KMS-11 (cell line): ENCODE measurements at regions not wholly inside any gene's neighbourhood (a gene's known extent, or its start where the extent isn't known, plus 50 kb on each side); places are given as distances from the start of the nearest gene placed in this dataset.

Experiments
- H2AFZ ChIP-seq: fragments of 200-600 bp; sonication (generic); 2 replicates; pipeline ENCODE4 v1.6.1; 2016; ENCODE audit warnings: antibody characterized with exemption, mixed run types, low read depth
- H3K27ac ChIP-seq: fragments of 200-600 bp; sonication (generic); 2 replicates; pipeline ENCODE4 v1.6.1; 2016; ENCODE audit warnings: mild to moderate bottlenecking, mixed run types
- H3K27me3 ChIP-seq: fragments of 200-600 bp; sonication (generic); 2 replicates; pipeline ENCODE4 v1.6.1; 2017; ENCODE audit warnings: mild to moderate bottlenecking, low read depth, mixed run types, moderate library complexity; ENCODE audit not compliant: insufficient read depth
- H3K36me3 ChIP-seq: fragments of 200-600 bp; sonication (generic); 2 replicates; pipeline ENCODE4 v1.6.1; 2017; ENCODE audit warnings: mild to moderate bottlenecking, mixed run types; ENCODE audit not compliant: insufficient read depth
- H3K4me1 ChIP-seq: fragments of 200-600 bp; sonication (generic); 2 replicates; pipeline ENCODE4 v1.6.1; 2016; ENCODE audit warnings: mild to moderate bottlenecking, low read depth, mixed run types; ENCODE audit not compliant: poor library complexity, severe bottlenecking
- H3K4me2 ChIP-seq: fragments of 200-600 bp; sonication (generic); 2 replicates; pipeline ENCODE4 v1.7.0; 2016; ENCODE audit warnings: mild to moderate bottlenecking, mixed run types
- H3K4me3 ChIP-seq: fragments of 200-600 bp; sonication (generic); IDR thresholded peaks from 2 replicates; pipeline ENCODE4 v1.6.1; 2017; ENCODE audit warnings: low read depth, low read length, mixed read lengths; ENCODE audit not compliant: insufficient read depth
- H3K79me2 ChIP-seq: fragments of 200-600 bp; sonication (generic); 2 replicates; pipeline ENCODE4 v1.6.1; 2016; ENCODE audit warnings: low read depth, mixed run types; ENCODE audit not compliant: insufficient read depth
- H3K9ac ChIP-seq: fragments of 200-600 bp; sonication (generic); 2 replicates; pipeline ENCODE4 v1.6.1; 2016; ENCODE audit warnings: mild to moderate bottlenecking, mixed run types
- H4K20me1 ChIP-seq: fragments of 200-600 bp; sonication (generic); 2 replicates; pipeline ENCODE4 v1.6.1; 2016; ENCODE audit warnings: mild to moderate bottlenecking, mixed run types; ENCODE audit not compliant: insufficient read depth
- TF ChIP-seq, protein P1 (sequence below): fragments of 200-600 bp; sonication (generic); conservative IDR thresholded peaks from 2 replicates; pipeline ENCODE4 v1.6.1; 2017; ENCODE audit warnings: low read depth, mild to moderate bottlenecking, antibody characterized with exemption, low read length, moderate library complexity, mixed read lengths

DNA sequence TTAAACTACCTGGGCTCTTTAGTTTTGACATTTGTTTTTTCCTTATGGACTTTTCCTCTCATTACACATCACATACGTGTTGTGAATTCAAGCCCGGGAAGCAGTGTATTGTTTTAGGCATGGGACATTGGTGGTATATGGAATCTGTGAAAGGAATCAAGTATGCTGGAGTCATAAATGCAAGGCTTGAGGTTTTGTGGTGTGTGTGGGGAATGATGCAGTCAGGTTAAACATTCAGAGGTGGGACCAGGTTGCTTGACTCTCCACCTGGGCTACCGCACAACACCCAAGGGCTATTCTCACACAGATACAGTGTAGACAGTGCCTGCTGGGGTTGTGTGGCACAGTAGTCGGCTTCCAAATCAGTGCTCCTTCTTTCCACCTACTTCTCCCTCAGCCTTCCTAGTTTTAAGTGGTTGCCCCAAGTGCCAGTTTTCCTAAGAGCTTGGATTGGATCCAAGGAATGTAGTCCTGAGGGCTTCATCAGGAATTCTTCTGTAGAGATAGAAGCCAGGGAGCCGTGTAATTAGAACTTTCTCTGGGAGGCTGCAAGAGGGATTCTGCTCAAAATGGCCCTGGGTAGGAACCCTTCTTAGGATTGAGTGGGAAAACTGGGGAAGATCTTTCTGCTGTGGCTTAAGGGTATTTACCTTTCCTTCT is 243.7 kb downstream of the C12orf75 start:
- TF ChIP-seq, protein P1, sequence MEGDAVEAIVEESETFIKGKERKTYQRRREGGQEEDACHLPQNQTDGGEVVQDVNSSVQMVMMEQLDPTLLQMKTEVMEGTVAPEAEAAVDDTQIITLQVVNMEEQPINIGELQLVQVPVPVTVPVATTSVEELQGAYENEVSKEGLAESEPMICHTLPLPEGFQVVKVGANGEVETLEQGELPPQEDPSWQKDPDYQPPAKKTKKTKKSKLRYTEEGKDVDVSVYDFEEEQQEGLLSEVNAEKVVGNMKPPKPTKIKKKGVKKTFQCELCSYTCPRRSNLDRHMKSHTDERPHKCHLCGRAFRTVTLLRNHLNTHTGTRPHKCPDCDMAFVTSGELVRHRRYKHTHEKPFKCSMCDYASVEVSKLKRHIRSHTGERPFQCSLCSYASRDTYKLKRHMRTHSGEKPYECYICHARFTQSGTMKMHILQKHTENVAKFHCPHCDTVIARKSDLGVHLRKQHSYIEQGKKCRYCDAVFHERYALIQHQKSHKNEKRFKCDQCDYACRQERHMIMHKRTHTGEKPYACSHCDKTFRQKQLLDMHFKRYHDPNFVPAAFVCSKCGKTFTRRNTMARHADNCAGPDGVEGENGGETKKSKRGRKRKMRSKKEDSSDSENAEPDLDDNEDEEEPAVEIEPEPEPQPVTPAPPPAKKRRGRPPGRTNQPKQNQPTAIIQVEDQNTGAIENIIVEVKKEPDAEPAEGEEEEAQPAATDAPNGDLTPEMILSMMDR = no peak
- Histone ChIP-seq H3K27me3 (no peaks in the 10 kb centered on the region), H2AFZ (no peak overlapping the region), H3K4me2 (no peak overlapping the region), H3K36me3 (no peaks in the 10 kb centered on the region), H4K20me1 (no peaks in the 10 kb centered on the region), H3K9ac (no peak overlapping the region), H3K79me2 (no peaks in the 10 kb centered on the region), H3K27ac (no peak overlapping the region), H3K4me1 (no peaks in the 10 kb centered on the region), H3K4me3 (no peak overlapping the region)

DNA sequence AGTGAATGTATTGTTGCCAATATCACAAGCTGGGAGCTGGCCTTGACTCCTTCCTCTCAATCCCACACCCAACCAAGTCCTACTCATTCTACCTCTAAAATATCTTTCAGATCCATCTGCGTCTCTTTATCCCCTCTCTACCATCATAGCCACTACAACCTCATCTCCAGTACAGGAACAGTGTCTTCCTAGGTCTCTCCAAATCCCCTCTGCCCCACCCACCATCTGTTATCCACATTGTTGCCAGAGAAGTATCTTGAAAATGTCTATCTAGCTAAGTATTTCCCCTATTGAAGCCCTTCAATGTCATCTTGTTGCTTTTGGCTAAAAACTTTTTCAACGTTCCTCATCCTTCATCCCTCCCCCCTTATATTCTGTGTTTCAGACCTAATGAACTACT is 244.7 kb downstream of the C12orf75 start:
- TF ChIP-seq, protein P1 = no peak
- H3K27me3 ChIP-seq = no peaks in the 10 kb centered on the region
- H3K4me2 ChIP-seq = no peak overlapping the region
- H3K79me2 ChIP-seq = no peaks in the 10 kb centered on the region
- no peak overlapping the region for H3K4me3 ChIP-seq
- H3K4me1 ChIP-seq = no peaks in the 10 kb centered on the region
- no peaks in the 10 kb centered on the region for H3K36me3 ChIP-seq
- no peak overlapping the region for H2AFZ ChIP-seq
- H3K9ac ChIP-seq = no peak overlapping the region
- H4K20me1 ChIP-seq = no peaks in the 10 kb centered on the region
- no peak overlapping the region for H3K27ac ChIP-seq

DNA sequence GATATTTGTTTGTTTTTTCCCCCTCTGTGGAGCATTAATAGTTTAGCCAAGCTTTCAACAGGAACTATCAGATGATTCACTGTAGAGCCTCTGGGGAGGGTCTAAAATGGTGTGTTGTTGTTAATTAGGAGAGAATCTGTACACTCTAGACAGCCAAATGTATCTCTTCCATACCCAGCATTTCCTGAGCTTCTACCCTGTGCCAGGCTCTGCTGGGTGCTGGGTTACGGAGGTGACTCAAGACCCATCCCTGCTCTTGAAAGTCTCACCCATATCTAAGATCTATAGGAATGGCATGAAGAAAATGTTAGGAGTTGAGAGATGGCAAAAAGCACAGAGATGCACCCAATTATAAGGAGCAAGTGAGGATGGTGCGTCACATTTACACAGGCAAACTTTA is 245.8 kb downstream of the C12orf75 start:
- H4K20me1 ChIP-seq = no peaks in the 10 kb centered on the region
- no peak overlapping the region for H3K4me3 ChIP-seq
- no peak overlapping the region for H3K9ac ChIP-seq
- no peaks in the 10 kb centered on the region for H3K79me2 ChIP-seq
- no peaks in the 10 kb centered on the region for H3K4me1 ChIP-seq
- TF ChIP-seq, protein P1 = no peak
- H3K4me2 ChIP-seq = no peak overlapping the region
- H3K27ac ChIP-seq = no peak overlapping the region
- no peaks in the 10 kb centered on the region for H3K36me3 ChIP-seq
- no peak overlapping the region for H2AFZ ChIP-seq
- no peaks in the 10 kb centered on the region for H3K27me3 ChIP-seq

DNA sequence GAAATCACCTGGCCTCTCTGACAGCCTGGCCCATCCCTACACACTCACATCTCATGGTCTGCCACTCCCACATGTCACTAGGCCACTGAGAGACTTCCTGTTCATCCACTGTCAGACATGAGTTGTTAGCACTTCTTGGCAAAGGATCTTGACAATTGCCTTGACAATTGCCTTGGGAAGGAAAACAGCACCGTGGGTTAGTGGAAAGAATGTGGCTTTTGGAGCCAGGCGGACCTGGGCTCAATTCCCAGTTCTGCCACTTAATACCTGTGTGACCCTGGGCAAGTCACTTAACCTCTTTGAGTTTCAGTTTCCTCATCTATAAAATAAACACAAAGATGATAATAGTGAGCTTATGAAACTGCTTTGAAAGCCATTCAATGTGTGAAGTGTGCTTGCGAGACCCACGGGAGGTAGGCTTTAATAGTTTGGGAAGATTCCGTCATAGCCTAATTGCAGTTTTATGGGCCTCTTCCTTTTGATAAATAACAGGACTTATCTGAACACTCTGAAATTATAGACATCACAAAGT is 250.4 kb downstream of the C12orf75 start:
- Histone ChIP-seq H4K20me1 (no peaks in the 10 kb centered on the region), H3K4me3 (no peak overlapping the region), H3K27me3 (no peaks in the 10 kb centered on the region), H3K4me1 (no peaks in the 10 kb centered on the region), H3K79me2 (no peaks in the 10 kb centered on the region), H3K4me2 (no peak overlapping the region), H2AFZ (no peak overlapping the region), H3K9ac (no peak overlapping the region), H3K36me3 (no peaks in the 10 kb centered on the region), H3K27ac (no peak overlapping the region)
- TF ChIP-seq, protein P1 = no peak
